HepG2 (cell line): ENCODE measurements at regions not wholly inside any gene's neighbourhood (a gene's known extent, or its start where the extent isn't known, plus 50 kb on each side); places are given as distances from the start of the nearest gene placed in this dataset.

Experiments used
- ATAC-seq: fragments of 200-7000 bp; cut with Tn5 transposase; 3 replicates; pipeline ENCODE4 v1.9.1; 2020; ENCODE audit warnings: mild to moderate bottlenecking, moderate library complexity
- BruUV-seq: library from RNA; stranded (reverse); fragments of 400-500 nt; replicated peaks from 2 replicates; lab custom pipeline; 2021; lab: Mats Ljungman, UMichigan
- CTCF ChIA-PET: fragments of 300-600 bp; formaldehyde crosslinking; extraction: SDS; loops from one replicate; lab custom pipeline; 2021; ENCODE audit warnings: low total read pairs, inconsistent platforms, low intra/inter-chr PET ratio; lab: Yijun Ruan, JAX
- POLR2A ChIA-PET: fragments of 350-600 bp; sonication (Branson Sonifier 250); formaldehyde crosslinking; loops from one replicate; lab custom pipeline; 2020; ENCODE audit warnings: antibody characterized with exemption, inconsistent platforms; lab: Yijun Ruan, JAX
- DNase-seq: peaks from one replicate; pipeline ENCODE4 v3.0.0-alpha.2; 2015; ENCODE audit warnings: low spot score
- FAIRE-seq: peaks from 3 replicates; lab custom pipeline; 2011; peaks lifted over from hg19 to GRCh38; lab: Jason Lieb, UNC
- H2AFZ ChIP-seq: one replicate; pipeline ENCODE4 v1.6.1; 2011; ENCODE audit warnings: low read length, inconsistent platforms
- H3K27ac ChIP-seq: fragments of 300-600 bp; 3 replicates; pipeline ENCODE4 v1.8.0; 2011; ENCODE audit warnings: mixed run types, mild to moderate bottlenecking, mixed read lengths, low read length, inconsistent platforms; ENCODE audit not compliant: insufficient read depth; ENCODE audit errors: extremely low read length
- H3K27me3 ChIP-seq, 2 experiments: fragments of 200-600 bp in 1 of 2; 2 replicates in 1 of 2; 3 replicates in 1 of 2; pipeline versions ENCODE4 v1.6.0 to v1.8.0; 2011; ENCODE audit warnings: low read length in 2 of 2, mild to moderate bottlenecking in 2 of 2, moderate library complexity in 2 of 2, inconsistent platforms in 1 of 2; ENCODE audit not compliant: insufficient read depth in 2 of 2, control insufficient read depth in 1 of 2
- H3K36me3 ChIP-seq, 2 experiments: fragments of 200-600 bp in 1 of 2; replicated peaks in 1 of 2; 2 replicates in 1 of 2; 3 replicates in 1 of 2; pipeline versions ENCODE4 v1.5.1 to v1.8.0; 2011; ENCODE audit warnings: low read length in 2 of 2, inconsistent platforms in 1 of 2; ENCODE audit not compliant: insufficient read depth in 2 of 2, control insufficient read depth in 1 of 2
- H3K4me1 ChIP-seq: 2 replicates; pipeline ENCODE4 v1.5.1; 2012; ENCODE audit warnings: low read length, inconsistent platforms; ENCODE audit not compliant: insufficient read depth
- H3K4me2 ChIP-seq: 2 replicates; pipeline ENCODE4 v1.6.0; 2011; ENCODE audit warnings: low read depth, low read length, inconsistent platforms
- H3K4me3 ChIP-seq, 3 experiments: fragments of 200-600 bp in 1 of 3; sonication (generic), shearing (Covaris generic) in 1 of 3; replicated peaks in 1 of 3; 2 replicates each; pipeline ENCODE4 v1.5.1; 2011 to 2016; ENCODE audit warnings: low read length in 3 of 3, inconsistent platforms in 2 of 3, low read depth in 2 of 3, mild to moderate bottlenecking in 2 of 3, control low read depth in 1 of 3, mixed read lengths in 1 of 3; ENCODE audit not compliant: insufficient read depth in 1 of 3
- H3K79me2 ChIP-seq: one replicate; pipeline ENCODE4 v1.6.1; 2011; ENCODE audit warnings: low read length, inconsistent platforms; ENCODE audit not compliant: insufficient read depth
- H3K9ac ChIP-seq: 2 replicates; pipeline ENCODE4 v1.6.0; 2011; ENCODE audit warnings: mild to moderate bottlenecking, low read depth, low read length, inconsistent platforms; ENCODE audit not compliant: insufficient read depth
- H3K9me3 ChIP-seq: 2 replicates; pipeline ENCODE4 v1.5.1; 2012; ENCODE audit warnings: mild to moderate bottlenecking, low read length
- H4K20me1 ChIP-seq: 2 replicates; pipeline ENCODE4 v1.6.0; 2011; ENCODE audit warnings: inconsistent platforms, mild to moderate bottlenecking, low read length, moderate library complexity; ENCODE audit not compliant: insufficient read depth
- EZH2 ChIP-seq: conservative IDR thresholded peaks from 2 replicates; pipeline ENCODE4 v1.6.1; 2012; ENCODE audit warnings: mild to moderate bottlenecking, low read depth, low read length, moderate library complexity
- HOXA9 ChIP-seq: sonication (generic); formaldehyde crosslinking; IDR thresholded peaks from 2 replicates; pipeline ENCODE4 v1.8.1; 2022; ENCODE audit warnings: missing genetic modification reagents, mild to moderate bottlenecking, moderate library complexity, borderline replicate concordance
- KDM5A ChIP-seq: fragments of 200-600 bp; sonication (generic); IDR thresholded peaks from 2 replicates; pipeline ENCODE4 v1.7.0; 2018; ENCODE audit warnings: antibody characterized with exemption, mild to moderate bottlenecking, low read length, borderline replicate concordance
- KLF11 ChIP-seq: IDR thresholded peaks from 2 replicates; pipeline ENCODE4 v1.6.1; 2016; ENCODE audit warnings: missing compliant biosample characterization
- NAIF1 ChIP-seq: sonication (generic); formaldehyde crosslinking; IDR thresholded peaks from 2 replicates; pipeline ENCODE4 v1.5.0; 2020; ENCODE audit warnings: mild to moderate bottlenecking, missing genetic modification reagents, borderline replicate concordance
- PAWR ChIP-seq: sonication (generic); formaldehyde crosslinking; IDR thresholded peaks from 2 replicates; pipeline ENCODE4 v1.4.0; 2020; ENCODE audit warnings: missing genetic modification reagents, mild to moderate bottlenecking, borderline replicate concordance
- PLRG1 ChIP-seq: fragments of 450-650 bp; conservative IDR thresholded peaks from 2 replicates; pipeline ENCODE4 v1.6.1; 2016
- SOX13 ChIP-seq, 3 experiments: fragments of 450-650 bp in 1 of 3; sonication (generic) in 1 of 3; formaldehyde crosslinking in 1 of 3; IDR thresholded peaks in 2 of 3; conservative IDR thresholded peaks in 1 of 3; 2 replicates each; pipeline versions ENCODE4 v1.5.0 to v1.6.1; 2016 to 2020; ENCODE audit warnings: antibody characterized with exemption in 1 of 3, mild to moderate bottlenecking in 1 of 3, missing compliant biosample characterization in 1 of 3, missing genetic modification reagents in 1 of 3, moderate library complexity in 1 of 3
- ZNF572 ChIP-seq: sonication (generic); formaldehyde crosslinking; IDR thresholded peaks from 2 replicates; pipeline ENCODE4 v1.5.1; 2020; ENCODE audit warnings: mild to moderate bottlenecking, missing genetic modification reagents
- ZNF703 ChIP-seq: sonication (generic); formaldehyde crosslinking; IDR thresholded peaks from 2 replicates; pipeline ENCODE4 v1.5.1; 2020; ENCODE audit warnings: missing genetic modification reagents, mild to moderate bottlenecking, moderate library complexity, borderline replicate concordance
- WGBS: methylation state at CpG from one replicate; pipeline ENCODE4 v1.1.6; 2017; ENCODE audit warnings: low lambda C conversion rate; 5-methylcytosine and 5-hydroxymethylcytosine counted together
- in situ Hi-C: cut with HindIII; loops from 2 replicates; pipeline ENCODE4 v1.10.0; 2017; ENCODE audit warnings: low pct_unique_long_range_greater_than_20kb; ENCODE audit not compliant: extremely low pct_ligation_motif_present
- intact Hi-C: fragments of 100-400 bp; cut with micrococcal nuclease; formaldehyde crosslinking; loops from one replicate; pipeline ENCODE4 v1.10.0; 2022; ENCODE audit not compliant: unreplicated experiment
- TF ChIP-seq, protein P1 (sequence below): sonication (generic); formaldehyde crosslinking; IDR thresholded peaks from 2 replicates; pipeline ENCODE4 v1.4.0; 2020; ENCODE audit warnings: missing genetic modification reagents
- TF ChIP-seq, protein P2 (sequence below): sonication (generic); formaldehyde crosslinking; IDR thresholded peaks from 2 replicates; pipeline ENCODE4 v1.4.0; 2020; ENCODE audit warnings: mild to moderate bottlenecking, missing genetic modification reagents
- TF ChIP-seq, protein P3 (sequence below): sonication (generic); formaldehyde crosslinking; IDR thresholded peaks from 2 replicates; pipeline ENCODE4 v1.5.0; 2020; ENCODE audit warnings: mild to moderate bottlenecking, missing genetic modification reagents

DNA sequence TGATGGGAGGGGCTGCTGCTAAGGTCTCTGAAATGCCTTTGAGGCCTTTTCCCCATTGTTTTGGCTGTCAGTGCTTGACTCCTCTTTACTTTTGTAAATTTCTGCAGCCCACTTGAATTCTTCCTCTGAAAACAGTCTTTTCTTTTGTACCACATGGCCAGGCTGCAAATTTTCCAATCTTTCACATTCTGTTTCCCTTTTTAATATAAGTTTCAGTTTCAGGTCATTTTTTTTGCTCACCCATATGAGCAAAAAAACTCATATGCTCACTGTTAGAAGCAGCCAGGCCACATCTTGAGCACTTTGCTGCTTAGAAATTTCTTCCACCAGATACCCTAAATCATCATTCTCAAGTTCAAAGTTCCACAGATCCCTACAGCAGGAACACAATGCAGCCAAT, 234.6 kb upstream of the ADRA1B start:
- ATAC-seq (no peak), DNase-seq (no peak), FAIRE-seq (no peak)
- POLR2A ChIA-PET: no interaction called here
- CTCF ChIA-PET: no interaction called here
- Histone ChIP-seq H3K9me3 (peaks cover 54% of the 10 kb centered on the region), H3K27me3 (no peaks in the 10 kb centered on the region), H3K4me3 (no peak overlapping the region), H3K9ac (no peak overlapping the region), H3K36me3 (no peaks in the 10 kb centered on the region), H3K27ac (no peak overlapping the region), H3K4me1 (no peaks in the 10 kb centered on the region), H3K4me2 (no peak overlapping the region), H4K20me1 (no peaks in the 10 kb centered on the region), H3K79me2 (no peaks in the 10 kb centered on the region), H2AFZ (no peak overlapping the region)
- intact Hi-C loops (no loop called here), in situ Hi-C loops (no loop called here)
- no TSS peak for BruUV-seq
- TF ChIP-seq KDM5A (no peak), KLF11 (no peak), ZNF572 (CRISPR knock-in tag) (no peak)

DNA sequence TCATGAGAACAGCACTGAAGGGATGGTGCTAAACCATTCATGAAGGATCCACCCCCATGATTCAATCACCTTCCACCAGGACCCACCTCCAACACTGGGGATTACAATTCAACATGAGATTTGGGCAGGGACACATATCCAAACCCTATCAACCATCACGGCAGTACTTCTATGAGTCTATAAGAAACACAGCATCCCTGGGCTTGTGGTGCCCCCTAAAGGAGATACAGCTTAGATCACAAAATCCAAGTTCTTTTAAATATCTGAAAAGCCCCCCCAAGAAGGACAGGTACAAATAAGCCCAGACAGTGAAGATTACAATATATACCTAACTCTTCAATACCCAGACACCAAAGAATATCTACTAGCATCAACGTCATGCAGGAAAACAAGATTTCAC, 233.7 kb upstream of the ADRA1B start:
- POLR2A ChIA-PET: no interaction called here
- DNase-seq (no peak), ATAC-seq (no peak), FAIRE-seq (no peak)
- Histone ChIP-seq H3K9me3 (peaks cover 51% of the 10 kb centered on the region), H3K27me3 (no peaks in the 10 kb centered on the region), H3K27ac (no peak overlapping the region), H2AFZ (no peak overlapping the region), H3K4me1 (no peaks in the 10 kb centered on the region), H3K9ac (no peak overlapping the region), H3K4me3 (no peak overlapping the region), H3K4me2 (no peak overlapping the region), H3K79me2 (no peaks in the 10 kb centered on the region), H3K36me3 (no peaks in the 10 kb centered on the region), H4K20me1 (no peaks in the 10 kb centered on the region)
- CTCF ChIA-PET: no interaction called here
- BruUV-seq: no TSS peak
- intact Hi-C loops (no loop called here), in situ Hi-C loops (no loop called here)
- WGBS: 0% methylated on average over 1 of the region's 2 CpGs
- TF ChIP-seq SOX13 (IDR thresholded peaks at IDR 0.05): no peak
- TF ChIP-seq SOX13 (CRISPR knock-in tag; conservative IDR thresholded peaks at IDR 0.05 in 1 of 2, IDR thresholded peaks at IDR 0.05 in 1 of 2): no peak
- no peak for TF ChIP-seq PLRG1
- TF ChIP-seq, protein P1, sequence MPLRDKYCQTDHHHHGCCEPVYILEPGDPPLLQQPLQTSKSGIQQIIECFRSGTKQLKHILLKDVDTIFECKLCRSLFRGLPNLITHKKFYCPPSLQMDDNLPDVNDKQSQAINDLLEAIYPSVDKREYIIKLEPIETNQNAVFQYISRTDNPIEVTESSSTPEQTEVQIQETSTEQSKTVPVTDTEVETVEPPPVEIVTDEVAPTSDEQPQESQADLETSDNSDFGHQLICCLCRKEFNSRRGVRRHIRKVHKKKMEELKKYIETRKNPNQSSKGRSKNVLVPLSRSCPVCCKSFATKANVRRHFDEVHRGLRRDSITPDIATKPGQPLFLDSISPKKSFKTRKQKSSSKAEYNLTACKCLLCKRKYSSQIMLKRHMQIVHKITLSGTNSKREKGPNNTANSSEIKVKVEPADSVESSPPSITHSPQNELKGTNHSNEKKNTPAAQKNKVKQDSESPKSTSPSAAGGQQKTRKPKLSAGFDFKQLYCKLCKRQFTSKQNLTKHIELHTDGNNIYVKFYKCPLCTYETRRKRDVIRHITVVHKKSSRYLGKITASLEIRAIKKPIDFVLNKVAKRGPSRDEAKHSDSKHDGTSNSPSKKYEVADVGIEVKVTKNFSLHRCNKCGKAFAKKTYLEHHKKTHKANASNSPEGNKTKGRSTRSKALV (CRISPR knock-in tag): no peak
- no peak for TF ChIP-seq ZNF703 (CRISPR knock-in tag)
- TF ChIP-seq NAIF1 (CRISPR knock-in tag): no peak
- TF ChIP-seq, protein P2, sequence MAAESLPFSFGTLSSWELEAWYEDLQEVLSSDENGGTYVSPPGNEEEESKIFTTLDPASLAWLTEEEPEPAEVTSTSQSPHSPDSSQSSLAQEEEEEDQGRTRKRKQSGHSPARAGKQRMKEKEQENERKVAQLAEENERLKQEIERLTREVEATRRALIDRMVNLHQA (CRISPR knock-in tag): no peak
- no peak for TF ChIP-seq EZH2
- no peak for TF ChIP-seq PAWR (CRISPR knock-in tag)
- TF ChIP-seq HOXA9 (CRISPR knock-in tag): no peak
- TF ChIP-seq, protein P3, sequence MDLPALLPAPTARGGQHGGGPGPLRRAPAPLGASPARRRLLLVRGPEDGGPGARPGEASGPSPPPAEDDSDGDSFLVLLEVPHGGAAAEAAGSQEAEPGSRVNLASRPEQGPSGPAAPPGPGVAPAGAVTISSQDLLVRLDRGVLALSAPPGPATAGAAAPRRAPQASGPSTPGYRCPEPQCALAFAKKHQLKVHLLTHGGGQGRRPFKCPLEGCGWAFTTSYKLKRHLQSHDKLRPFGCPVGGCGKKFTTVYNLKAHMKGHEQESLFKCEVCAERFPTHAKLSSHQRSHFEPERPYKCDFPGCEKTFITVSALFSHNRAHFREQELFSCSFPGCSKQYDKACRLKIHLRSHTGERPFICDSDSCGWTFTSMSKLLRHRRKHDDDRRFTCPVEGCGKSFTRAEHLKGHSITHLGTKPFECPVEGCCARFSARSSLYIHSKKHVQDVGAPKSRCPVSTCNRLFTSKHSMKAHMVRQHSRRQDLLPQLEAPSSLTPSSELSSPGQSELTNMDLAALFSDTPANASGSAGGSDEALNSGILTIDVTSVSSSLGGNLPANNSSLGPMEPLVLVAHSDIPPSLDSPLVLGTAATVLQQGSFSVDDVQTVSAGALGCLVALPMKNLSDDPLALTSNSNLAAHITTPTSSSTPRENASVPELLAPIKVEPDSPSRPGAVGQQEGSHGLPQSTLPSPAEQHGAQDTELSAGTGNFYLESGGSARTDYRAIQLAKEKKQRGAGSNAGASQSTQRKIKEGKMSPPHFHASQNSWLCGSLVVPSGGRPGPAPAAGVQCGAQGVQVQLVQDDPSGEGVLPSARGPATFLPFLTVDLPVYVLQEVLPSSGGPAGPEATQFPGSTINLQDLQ (CRISPR knock-in tag): no peak
